Skeletal muscle satellite cell (primary cell): ENCODE measurements at regions not wholly inside any gene's neighbourhood (a gene's known extent, or its start where the extent isn't known, plus 50 kb on each side); places are given as distances from the start of the nearest gene placed in this dataset.

ENCODE experiments used
- H3K27me3 ChIP-seq: 2 replicates; pipeline ENCODE4 v1.7.0; 2013; ENCODE audit warnings: low read length; ENCODE audit not compliant: control insufficient read depth, insufficient read depth
- H3K36me3 ChIP-seq: 2 replicates; pipeline ENCODE4 v1.7.0; 2013; ENCODE audit warnings: mild to moderate bottlenecking, control low read depth, low read length; ENCODE audit not compliant: insufficient read depth
- H3K4me1 ChIP-seq: 2 replicates; pipeline ENCODE4 v1.7.0; 2013; ENCODE audit warnings: low read length; ENCODE audit not compliant: control insufficient read depth, insufficient read depth
- H3K4me2 ChIP-seq: 2 replicates; pipeline ENCODE4 v1.7.0; 2013; ENCODE audit warnings: mild to moderate bottlenecking, low read length
- H3K4me3 ChIP-seq: 2 replicates; pipeline ENCODE4 v1.7.0; 2013; ENCODE audit warnings: low read length
- H3K9ac ChIP-seq: 2 replicates; pipeline ENCODE4 v1.7.0; 2013; ENCODE audit warnings: mild to moderate bottlenecking, low read depth, low read length, moderate library complexity
- H3K9me3 ChIP-seq: replicated peaks from 2 replicates; pipeline ENCODE4 v1.7.0; 2013; ENCODE audit warnings: mild to moderate bottlenecking, control low read depth, low read length

- Histone ChIP-seq H3K27me3 (no peaks in the 10 kb centered on the region), H3K9ac (no peak overlapping the region), H3K4me3 (no peak overlapping the region), H3K9me3 (peaks cover 15% of the 10 kb centered on the region), H3K36me3 (no peaks in the 10 kb centered on the region), H3K4me2 (no peak overlapping the region), H3K4me1 (no peaks in the 10 kb centered on the region)
Observed at GRCh38 chr15:97346221-97346620, 614.3 kb upstream of the ARRDC4 start.

- H3K4me3 ChIP-seq = no peak overlapping the region
- H3K4me2 ChIP-seq = no peak overlapping the region
Observed at GRCh38 chr15:97350813-97351212, 609.7 kb upstream of the ARRDC4 start.

GRCh38 chr15:97383516-97383915 lies 577.0 kb upstream of the ARRDC4 start:
- H3K27me3 ChIP-seq = no peaks in the 10 kb centered on the region
- H3K36me3 ChIP-seq = no peaks in the 10 kb centered on the region
- no peak overlapping the region for H3K9ac ChIP-seq
- H3K9me3 ChIP-seq = peaks cover 11% of the 10 kb centered on the region
- no peak overlapping the region for H3K4me2 ChIP-seq
- no peak overlapping the region for H3K4me3 ChIP-seq
- no peaks in the 10 kb centered on the region for H3K4me1 ChIP-seq

More at GRCh38 chr15:97350813-97351212, 609.7 kb upstream of the ARRDC4 start:
- Histone ChIP-seq H3K4me1 (no peaks in the 10 kb centered on the region), H3K27me3 (no peaks in the 10 kb centered on the region), H3K9ac (no peak overlapping the region), H3K9me3 (peaks cover 23% of the 10 kb centered on the region), H3K36me3 (no peaks in the 10 kb centered on the region)

- Histone ChIP-seq H3K27me3 (no peaks in the 10 kb centered on the region), H3K4me3 (no peak overlapping the region), H3K4me2 (no peak overlapping the region), H3K36me3 (no peaks in the 10 kb centered on the region), H3K9me3 (peaks cover 11% of the 10 kb centered on the region), H3K4me1 (no peaks in the 10 kb centered on the region), H3K9ac (no peak overlapping the region)
Observed at GRCh38 chr15:97386940-97387339, 573.6 kb upstream of the ARRDC4 start.

- Histone ChIP-seq H3K4me3 (no peak overlapping the region), H3K4me1 (no peaks in the 10 kb centered on the region), H3K9ac (no peak overlapping the region), H3K27me3 (no peaks in the 10 kb centered on the region), H3K4me2 (no peak overlapping the region), H3K9me3 (peaks cover 17% of the 10 kb centered on the region), H3K36me3 (no peaks in the 10 kb centered on the region)
Observed at GRCh38 chr15:97401195-97401594, 559.3 kb upstream of the ARRDC4 start.

GRCh38 chr15:97401970-97402369 lies 558.5 kb upstream of the ARRDC4 start:
- no peaks in the 10 kb centered on the region for H3K4me1 ChIP-seq
- no peak overlapping the region for H3K9ac ChIP-seq
- H3K4me2 ChIP-seq = no peak overlapping the region
- no peaks in the 10 kb centered on the region for H3K27me3 ChIP-seq
- H3K36me3 ChIP-seq = no peaks in the 10 kb centered on the region
- no peak overlapping the region for H3K4me3 ChIP-seq
- peaks cover 17% of the 10 kb centered on the region for H3K9me3 ChIP-seq

- Histone ChIP-seq H3K4me2 (no peak overlapping the region), H3K27me3 (no peaks in the 10 kb centered on the region), H3K9ac (no peak overlapping the region), H3K4me1 (no peaks in the 10 kb centered on the region), H3K9me3 (peaks cover 14% of the 10 kb centered on the region), H3K36me3 (no peaks in the 10 kb centered on the region), H3K4me3 (no peak overlapping the region)
Observed at GRCh38 chr15:97406841-97407240, 553.7 kb upstream of the ARRDC4 start.

- Histone ChIP-seq H3K4me1 (no peaks in the 10 kb centered on the region), H3K9me3 (peaks cover 12% of the 10 kb centered on the region), H3K9ac (no peak overlapping the region), H3K27me3 (no peaks in the 10 kb centered on the region), H3K4me3 (no peak overlapping the region), H3K4me2 (no peak overlapping the region), H3K36me3 (no peaks in the 10 kb centered on the region)
Observed at GRCh38 chr15:97410897-97411575, 549.5 kb upstream of the ARRDC4 start.

- Histone ChIP-seq H3K36me3 (no peaks in the 10 kb centered on the region), H3K4me1 (no peaks in the 10 kb centered on the region), H3K4me2 (no peak overlapping the region), H3K9me3 (peaks cover 7% of the 10 kb centered on the region), H3K4me3 (no peak overlapping the region), H3K9ac (no peak overlapping the region), H3K27me3 (no peaks in the 10 kb centered on the region)
Observed at GRCh38 chr15:97420130-97420529, 540.4 kb upstream of the ARRDC4 start.

- Histone ChIP-seq H3K27me3 (no peaks in the 10 kb centered on the region), H3K4me3 (no peak overlapping the region), H3K9me3 (peaks cover 8% of the 10 kb centered on the region), H3K9ac (no peak overlapping the region), H3K4me2 (no peak overlapping the region), H3K36me3 (no peaks in the 10 kb centered on the region), H3K4me1 (no peaks in the 10 kb centered on the region)
Observed at GRCh38 chr15:97425596-97425995, 534.9 kb upstream of the ARRDC4 start.

- Histone ChIP-seq H3K4me2 (no peak overlapping the region), H3K27me3 (no peaks in the 10 kb centered on the region), H3K4me3 (no peak overlapping the region), H3K9me3 (no peaks in the 10 kb centered on the region), H3K36me3 (no peaks in the 10 kb centered on the region), H3K9ac (no peak overlapping the region), H3K4me1 (no peaks in the 10 kb centered on the region)
Observed at GRCh38 chr15:97443101-97443500, 517.4 kb upstream of the ARRDC4 start.

- H3K9ac ChIP-seq = no peak overlapping the region
- no peaks in the 10 kb centered on the region for H3K27me3 ChIP-seq
- H3K9me3 ChIP-seq = peaks cover 7% of the 10 kb centered on the region
- no peak overlapping the region for H3K4me3 ChIP-seq
- H3K4me1 ChIP-seq = no peaks in the 10 kb centered on the region
- no peaks in the 10 kb centered on the region for H3K36me3 ChIP-seq
- H3K4me2 ChIP-seq = no peak overlapping the region
Observed at GRCh38 chr15:97446138-97446537, 514.4 kb upstream of the ARRDC4 start.
